GM12891 (cell line): ENCODE measurements at regions not wholly inside any gene's neighbourhood (a gene's known extent, or its start where the extent isn't known, plus 50 kb on each side); places are given as distances from the start of the nearest gene placed in this dataset.

Experiments used
- DNase-seq: peaks from one replicate; pipeline ENCODE4 v3.0.0; 2011; ENCODE audit warnings: low spot score; ENCODE audit not compliant: insufficient read length
- FAIRE-seq: peaks from 2 replicates; lab custom pipeline; 2011; peaks lifted over from hg19 to GRCh38; lab: Jason Lieb, UNC
- PAX5 ChIP-seq: IDR thresholded peaks from 2 replicates; pipeline ENCODE4 v1.6.1; 2011; ENCODE audit warnings: low read length, moderate library complexity, mild to moderate bottlenecking; ENCODE audit not compliant: insufficient read depth, severe bottlenecking
- POLR2A ChIP-seq: IDR thresholded peaks from 2 replicates; pipeline ENCODE4 v1.6.1; 2011; ENCODE audit warnings: low read depth, low read length, control low read depth
- POLR2AphosphoS5 ChIP-seq: IDR thresholded peaks from 2 replicates; pipeline ENCODE4 v1.6.1; 2011; ENCODE audit warnings: low read depth, low read length, control low read depth
- POU2F2 ChIP-seq: IDR thresholded peaks from 2 replicates; pipeline ENCODE4 v1.6.1; 2011; ENCODE audit warnings: low read depth, mild to moderate bottlenecking, control low read depth, low read length, moderate library complexity
- SPI1 ChIP-seq: IDR thresholded peaks from 2 replicates; pipeline ENCODE4 v1.6.1; 2011; ENCODE audit warnings: low read depth, low read length, control low read depth
- TAF1 ChIP-seq: IDR thresholded peaks from 2 replicates; pipeline ENCODE4 v1.6.1; 2011; ENCODE audit warnings: low read depth, low read length, control low read depth

DNA sequence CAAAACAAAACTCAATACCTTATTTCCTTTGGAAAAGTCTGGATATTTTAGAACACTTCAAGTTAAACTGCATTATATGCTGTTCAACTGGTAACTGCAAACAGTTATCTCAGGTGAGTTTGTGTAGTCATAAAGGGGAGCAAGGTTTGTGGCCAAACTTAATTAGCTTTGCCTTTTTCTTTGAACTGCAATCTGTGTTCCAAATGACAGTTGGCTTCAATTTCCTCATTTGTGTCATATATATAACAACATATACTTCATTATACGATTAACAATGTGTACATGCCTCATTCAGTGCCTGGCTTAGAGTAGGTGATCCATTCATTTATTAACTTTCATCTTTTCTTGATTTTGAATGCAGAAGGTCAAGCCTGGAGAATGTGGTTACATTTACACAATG lies 55.8 kb downstream of the KCNE4 start:
- TF ChIP-seq PAX5 (no peak), TAF1 (no peak), POLR2A (no peak), POLR2AphosphoS5 (no peak), SPI1 (no peak), POU2F2 (no peak)
- no peak for FAIRE-seq
- DNase-seq, result no peak

- no peak for DNase-seq
- TF ChIP-seq POLR2A (no peak), TAF1 (no peak), POU2F2 (no peak), SPI1 (no peak), POLR2AphosphoS5 (no peak), PAX5 (no peak)
- FAIRE-seq, result no peak
Observed at GRCh38 chr2:223108351-223109050, 56.5 kb downstream of the KCNE4 start.

- TF ChIP-seq POLR2A (no peak), TAF1 (no peak), SPI1 (no peak), POU2F2 (no peak), POLR2AphosphoS5 (no peak), PAX5 (no peak)
- no peak for FAIRE-seq
- DNase-seq, result no peak
Observed at GRCh38 chr2:223109341-223109740, 57.4 kb downstream of the KCNE4 start.

GRCh38 chr2:223113161-223113560 lies 61.2 kb downstream of the KCNE4 start:
- no peak for DNase-seq
- FAIRE-seq, result no peak
- TF ChIP-seq POU2F2, result no peak

GRCh38 chr2:223114170-223114569 lies 62.2 kb downstream of the KCNE4 start:
- no peak for DNase-seq
- FAIRE-seq, result no peak
- TF ChIP-seq PAX5, result no peak
- TF ChIP-seq POLR2AphosphoS5, result no peak
- no peak for TF ChIP-seq TAF1
- no peak for TF ChIP-seq SPI1
- no peak for TF ChIP-seq POLR2A
- no peak for TF ChIP-seq POU2F2

DNA sequence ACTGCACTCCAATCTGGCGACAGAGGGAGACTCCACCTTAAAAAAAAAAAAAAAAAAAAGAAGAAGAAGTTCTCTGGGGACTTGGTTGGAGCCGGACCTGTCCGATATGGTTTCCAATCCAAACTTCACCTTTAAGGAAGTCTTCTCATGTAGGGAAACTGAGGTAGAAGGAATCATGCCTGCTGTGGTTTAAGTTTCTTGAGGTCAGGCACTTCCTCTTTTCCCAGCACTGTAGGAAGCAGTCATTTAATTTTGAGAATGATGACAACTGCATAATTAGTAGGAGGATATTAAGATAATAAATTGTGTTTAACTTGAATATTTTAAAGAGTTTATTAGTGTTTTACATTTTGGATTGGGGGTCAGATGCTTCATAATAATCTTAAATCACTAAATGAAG lies 62.9 kb downstream of the KCNE4 start:
- FAIRE-seq (no peak), DNase-seq (no peak)
- TF ChIP-seq SPI1 (peak; percentile 52; the same call in 1 of the 2 replicates), POLR2A (no peak)

DNA sequence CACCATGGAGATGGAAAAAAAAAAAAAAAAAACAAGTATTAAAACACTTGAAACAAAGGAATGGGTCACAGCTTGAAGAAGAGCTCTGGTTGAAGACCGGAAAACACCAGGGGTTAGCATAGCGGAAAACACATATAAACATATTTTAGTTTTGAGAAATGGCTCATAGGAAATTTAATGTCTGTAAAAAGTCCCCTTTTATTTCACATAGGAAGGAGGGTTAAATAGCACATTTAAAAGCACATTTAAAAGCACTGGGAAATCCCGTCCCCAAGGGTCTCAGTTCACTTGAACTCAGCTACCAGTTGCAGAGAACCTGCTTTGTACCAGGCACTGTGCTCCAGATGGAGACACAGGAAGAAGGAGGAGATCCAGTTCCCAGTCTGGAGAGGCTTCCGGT lies 65.5 kb downstream of the KCNE4 start:
- no peak for DNase-seq
- TF ChIP-seq POLR2A (no peak), POU2F2 (no peak), POLR2AphosphoS5 (no peak), SPI1 (no peak), TAF1 (no peak), PAX5 (no peak)
- FAIRE-seq, result no peak

DNA sequence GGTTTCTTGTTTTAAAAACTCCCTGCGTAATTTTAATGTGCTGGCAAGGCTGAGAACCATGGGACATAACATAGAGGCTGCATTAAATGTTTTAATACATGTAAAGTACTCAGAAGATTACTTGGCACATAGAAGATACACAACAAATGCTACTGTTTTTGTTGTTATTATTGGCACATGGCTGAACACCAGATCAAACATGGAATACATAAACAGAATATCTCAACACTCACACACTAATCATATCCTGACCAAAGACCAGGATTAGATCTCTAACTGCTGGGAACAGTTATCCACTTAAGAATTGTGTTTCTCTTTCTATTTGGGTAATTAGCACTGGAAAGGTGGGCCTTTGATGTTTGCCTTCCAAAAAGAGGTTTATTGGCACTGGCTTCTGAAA lies 69.3 kb downstream of the KCNE4 start:
- TF ChIP-seq PAX5, result no peak
- DNase-seq (no peak), FAIRE-seq (no peak)

DNA sequence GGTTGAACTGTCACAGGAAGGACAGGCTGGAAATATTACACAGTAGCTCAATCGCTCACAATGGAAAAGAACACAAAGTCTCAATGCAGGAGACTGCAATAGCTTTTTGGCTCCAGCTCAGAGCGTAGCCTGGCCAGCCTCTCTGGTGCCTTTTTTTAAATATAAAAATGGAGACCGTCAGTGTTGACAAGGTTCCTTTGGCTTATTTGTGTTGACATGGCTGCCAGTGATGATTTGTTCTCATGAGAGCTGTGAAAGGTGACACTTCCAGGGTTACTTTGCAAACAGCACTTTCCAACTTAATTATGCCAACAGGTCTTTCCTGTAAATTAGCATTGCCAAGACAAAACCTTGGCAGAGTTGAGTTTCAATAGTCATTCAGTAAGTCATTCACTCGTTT lies 70.8 kb downstream of the KCNE4 start:
- no peak for TF ChIP-seq POLR2A
- FAIRE-seq (no peak), DNase-seq (no peak)

DNA sequence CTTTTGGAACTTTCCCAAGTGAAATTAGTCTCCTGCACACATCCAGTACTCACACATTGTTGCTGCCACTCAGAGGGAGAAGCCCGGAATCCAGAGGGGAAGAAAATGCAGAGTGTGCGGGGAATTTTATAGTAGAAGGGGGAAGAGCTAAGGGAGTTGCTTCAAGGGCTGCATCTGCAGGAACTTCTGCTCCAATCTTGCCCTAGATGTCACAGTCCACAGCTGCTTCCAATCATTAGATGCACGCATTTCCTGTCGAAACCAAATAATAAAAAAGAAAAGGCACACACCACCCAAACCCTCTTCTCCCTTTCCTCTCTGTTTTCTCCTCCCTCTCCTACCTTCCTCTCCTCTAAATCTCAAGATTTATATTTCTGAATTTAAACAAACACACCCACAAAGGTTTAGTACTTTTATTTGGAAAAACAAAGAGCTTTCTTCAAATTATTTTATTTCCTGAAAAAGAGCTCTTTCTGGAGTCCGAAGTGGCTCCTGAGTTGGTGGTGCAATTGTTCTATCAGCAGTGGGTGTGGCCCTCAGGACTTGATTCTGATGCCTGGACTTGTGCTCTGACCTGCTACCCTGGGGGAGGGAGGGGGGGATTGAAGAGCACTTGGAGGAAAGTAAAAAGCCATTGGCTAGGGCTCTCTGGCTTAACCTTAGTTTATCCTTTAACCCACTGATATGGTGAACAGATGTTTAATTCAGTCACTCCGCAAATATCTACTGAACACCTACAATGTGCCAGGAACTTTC lies 72.0 kb downstream of the KCNE4 start:
- FAIRE-seq (no peak), DNase-seq (no peak)
- TF ChIP-seq POU2F2, result no peak
- TF ChIP-seq TAF1, result no peak
- TF ChIP-seq POLR2A, result no peak
- no peak for TF ChIP-seq PAX5
- no peak for TF ChIP-seq POLR2AphosphoS5
- TF ChIP-seq SPI1, result no peak
